ENCODE measurements at regions not wholly inside any gene's neighbourhood (a gene's known extent, or its start where the extent isn't known, plus 50 kb on each side); places are given as distances from the start of the nearest gene placed in this dataset.

DNA sequence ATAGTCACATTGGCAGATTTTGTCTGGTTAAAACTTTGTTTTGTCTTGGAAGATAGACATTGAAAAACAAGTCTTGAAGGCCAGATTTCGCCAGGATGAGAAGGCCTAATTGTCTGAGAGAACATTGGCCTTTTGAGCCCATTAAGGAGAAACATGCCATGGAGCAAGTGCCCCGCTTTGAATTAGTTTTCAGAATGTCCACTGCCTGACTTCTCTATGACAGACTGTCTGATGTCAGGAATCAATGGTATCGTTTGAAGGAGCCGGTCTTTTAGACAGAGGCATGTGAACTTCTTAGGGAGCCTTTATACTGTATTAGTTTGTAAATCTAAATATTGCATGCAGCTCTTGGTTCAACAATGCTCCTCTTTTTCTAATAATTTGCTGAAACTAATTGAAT is 155.9 kb downstream of the DLEU7 start:
- intact Hi-C loops (cut with micrococcal nuclease) = no loop called here
- DNase-seq = no peak
- H3K36me3 ChIP-seq (ENCODE audit: control insufficient read depth, insufficient read depth, low read length) = no peaks in the 10 kb centered on the region
- H3K9me3 Mint-ChIP-seq = no peaks in the 10 kb centered on the region
- H3K4me3 Mint-ChIP-seq = no peak overlapping the region
- H3K9me3 ChIP-seq (ENCODE audit: control insufficient read depth, insufficient read depth, low read length) = no peaks in the 10 kb centered on the region
- no peak for TF ChIP-seq CTCF (IDR thresholded peaks at IDR 0.05)
- peaks cover 16% of the 10 kb centered on the region for H3K27me3 ChIP-seq (ENCODE audit: control insufficient read depth, insufficient read depth, low read length)
- 95% methylated on average over 4 of the region's 4 CpGs for WGBS (ENCODE audit: insufficient coverage)
- ATAC-seq = no peak
- H3K27ac ChIP-seq (ENCODE audit: low read length) = no peak overlapping the region
- no peak overlapping the region for H3K4me3 ChIP-seq (ENCODE audit: low read length)
- H3K27me3 Mint-ChIP-seq (ENCODE audit: low read depth in 2 of 2) = peaks cover 51 to 84% of the 10 kb centered on the region in 2 donors
- no peak overlapping the region for H3K27ac Mint-ChIP-seq
- H3K36me3 Mint-ChIP-seq = peaks cover 3% of the 10 kb centered on the region
- H3K4me1 Mint-ChIP-seq = peaks cover 27 to 34% of the 10 kb centered on the region in 2 donors
- H3K4me1 ChIP-seq (ENCODE audit: control insufficient read depth, insufficient read depth, low read length) = peaks cover 8% of the 10 kb centered on the region

GRCh38 chr13:50690006-50690405 is 153.5 kb downstream of the DLEU7 start:
- Mint-ChIP-seq H3K27me3 (ENCODE audit: low read depth in 2 of 2) (peaks cover 35 to 84% of the 10 kb centered on the region in 2 donors), H3K36me3 (peaks cover 7% of the 10 kb centered on the region), H3K9me3 (no peaks in the 10 kb centered on the region), H3K4me1 (peaks cover 14 to 20% of the 10 kb centered on the region in 2 donors), H3K27ac (no peak overlapping the region), H3K4me3 (no peak overlapping the region)
- no peak for TF ChIP-seq CTCF (IDR thresholded peaks at IDR 0.05)
- ATAC-seq = no peak
- intact Hi-C loops (cut with micrococcal nuclease) = no loop called here
- Histone ChIP-seq H3K27ac (ENCODE audit: low read length) (no peak overlapping the region), H3K27me3 (ENCODE audit: control insufficient read depth, insufficient read depth, low read length) (peaks cover 8% of the 10 kb centered on the region), H3K36me3 (ENCODE audit: control insufficient read depth, insufficient read depth, low read length) (no peaks in the 10 kb centered on the region), H3K9me3 (ENCODE audit: control insufficient read depth, insufficient read depth, low read length) (no peaks in the 10 kb centered on the region), H3K4me1 (ENCODE audit: control insufficient read depth, insufficient read depth, low read length) (no peaks in the 10 kb centered on the region), H3K4me3 (ENCODE audit: low read length) (no peak overlapping the region)
- DNase-seq = no peak

DNA sequence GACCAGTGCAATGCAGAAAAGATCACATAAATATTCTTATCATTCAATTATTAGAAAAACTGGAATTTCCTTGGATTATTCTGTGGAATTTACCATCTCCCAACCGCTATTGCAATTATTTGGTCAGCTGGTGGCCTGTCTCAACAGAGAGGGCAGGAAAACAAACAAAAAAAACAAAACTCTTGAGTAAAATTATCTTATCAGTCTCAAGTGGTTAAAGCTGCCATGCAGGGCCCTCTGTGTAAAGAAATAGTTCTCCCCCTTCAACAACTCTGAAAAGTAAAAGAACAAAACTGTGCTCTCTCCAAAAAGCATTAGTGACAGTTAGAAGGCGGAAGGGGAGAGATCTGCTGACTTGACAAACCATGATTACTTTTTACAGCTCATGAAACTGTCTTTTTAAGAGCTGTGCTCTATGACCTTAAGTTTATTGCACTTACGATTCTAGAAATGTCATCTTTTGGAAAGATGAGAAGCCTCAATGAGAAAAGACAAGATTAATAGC is 152.3 kb downstream of the DLEU7 start:
- no peaks in the 10 kb centered on the region for H3K9me3 Mint-ChIP-seq
- no peak overlapping the region for H3K27ac Mint-ChIP-seq
- H3K27ac ChIP-seq (ENCODE audit: low read length) = no peak overlapping the region
- no peak overlapping the region for H3K4me3 ChIP-seq (ENCODE audit: low read length)
- no peaks in the 10 kb centered on the region for H3K9me3 ChIP-seq (ENCODE audit: control insufficient read depth, insufficient read depth, low read length)
- H3K27me3 Mint-ChIP-seq (ENCODE audit: low read depth in 2 of 2) = peaks cover 31 to 84% of the 10 kb centered on the region in 2 donors
- peaks cover 8% of the 10 kb centered on the region for H3K27me3 ChIP-seq (ENCODE audit: control insufficient read depth, insufficient read depth, low read length)
- peaks cover 7% of the 10 kb centered on the region for H3K36me3 Mint-ChIP-seq
- DNase-seq (no peak), ATAC-seq (no peak)
- H3K36me3 ChIP-seq (ENCODE audit: control insufficient read depth, insufficient read depth, low read length) = no peaks in the 10 kb centered on the region
- peaks cover 10 to 11% of the 10 kb centered on the region in 2 donors for H3K4me1 Mint-ChIP-seq
- 80% methylated on average over 3 of the region's 3 CpGs for WGBS (ENCODE audit: insufficient coverage)
- H3K4me3 Mint-ChIP-seq = no peak overlapping the region
- no peak for TF ChIP-seq CTCF (IDR thresholded peaks at IDR 0.05)
- intact Hi-C loops (cut with micrococcal nuclease) = no loop called here
- H3K4me1 ChIP-seq (ENCODE audit: control insufficient read depth, insufficient read depth, low read length) = no peaks in the 10 kb centered on the region

DNA sequence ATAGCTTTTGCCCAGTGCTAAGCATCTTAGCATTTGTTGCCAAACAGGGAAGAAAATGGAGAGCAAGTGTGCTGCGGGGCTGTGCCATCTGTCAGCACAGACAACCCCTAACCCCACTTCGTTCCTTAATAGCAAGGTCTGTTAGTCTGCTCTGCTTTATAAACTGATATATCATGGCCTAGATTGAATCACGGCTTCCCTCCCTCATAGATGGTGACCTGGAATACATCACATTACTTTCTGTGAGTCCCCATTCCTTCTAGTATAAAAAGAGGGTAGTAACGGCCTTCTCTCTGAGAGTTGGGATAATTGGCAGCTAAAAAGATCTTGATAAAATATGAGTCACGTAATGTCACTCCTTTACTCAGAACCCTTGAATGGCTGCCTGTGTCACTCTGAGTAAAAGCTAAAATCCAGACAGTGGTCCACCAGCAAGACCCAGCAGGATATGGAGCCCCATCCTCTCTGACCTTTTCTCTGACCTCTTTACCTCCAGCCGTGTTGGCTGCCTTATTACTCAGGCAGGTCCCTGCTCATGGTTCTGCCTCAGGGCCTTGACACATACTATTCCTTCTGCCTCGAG is 151.7 kb downstream of the DLEU7 start:
- no peaks in the 10 kb centered on the region for H3K9me3 ChIP-seq (ENCODE audit: control insufficient read depth, insufficient read depth, low read length)
- Mint-ChIP-seq H3K9me3 (no peaks in the 10 kb centered on the region), H3K4me1 (peaks cover 4 to 5% of the 10 kb centered on the region in 2 donors), H3K27me3 (ENCODE audit: low read depth in 2 of 2) (peaks cover 31 to 84% of the 10 kb centered on the region in 2 donors), H3K4me3 (no peak overlapping the region), H3K27ac (no peak overlapping the region), H3K36me3 (peaks cover 8% of the 10 kb centered on the region)
- intact Hi-C loops (cut with micrococcal nuclease) = no loop called here
- 85% methylated on average over 5 of the region's 7 CpGs for WGBS (ENCODE audit: insufficient coverage)
- H3K36me3 ChIP-seq (ENCODE audit: control insufficient read depth, insufficient read depth, low read length) = no peaks in the 10 kb centered on the region
- H3K4me1 ChIP-seq (ENCODE audit: control insufficient read depth, insufficient read depth, low read length) = no peaks in the 10 kb centered on the region
- H3K27me3 ChIP-seq (ENCODE audit: control insufficient read depth, insufficient read depth, low read length) = peaks cover 8% of the 10 kb centered on the region
- H3K27ac ChIP-seq (ENCODE audit: low read length) = no peak overlapping the region
- no peak for TF ChIP-seq CTCF (IDR thresholded peaks at IDR 0.05)
- DNase-seq = no peak
- ATAC-seq = no peak
- no peak overlapping the region for H3K4me3 ChIP-seq (ENCODE audit: low read length)
